HG02885 (cell line): ENCODE measurements at regions not wholly inside any gene's neighbourhood (a gene's known extent, or its start where the extent isn't known, plus 50 kb on each side); places are given as distances from the start of the nearest gene placed in this dataset.
"Not testable (repeated sequence)": the region's sequence is repeated elsewhere in the genome, so short reads cannot be mapped to it uniquely, and the experiment has no call there.

Source experiments
- ATAC-seq: cut with Tn5 transposase; IDR thresholded peaks from one replicate; pipeline ENCODE4 v1.9.1; 2021; ENCODE audit warnings: mild to moderate bottlenecking; ENCODE audit not compliant: unreplicated experiment, poor library complexity

GRCh38 chr2:107663632-107664031, 163.1 kb upstream of the RGPD4 start:
- ATAC-seq = no peak

- no peak for ATAC-seq
These were observed 157.4 kb upstream of the RGPD4 start for GRCh38 chr2:107669335-107669734.

GRCh38 chr2:107681936-107682335, 144.8 kb upstream of the RGPD4 start:
- no peak for ATAC-seq

GRCh38 chr2:107684421-107684820, 142.3 kb upstream of the RGPD4 start:
- no peak for ATAC-seq

GRCh38 chr2:107685421-107685986, 141.2 kb upstream of the RGPD4 start:
- ATAC-seq = no peak

GRCh38 chr2:107687073-107687472, 139.6 kb upstream of the RGPD4 start:
- no peak for ATAC-seq

- ATAC-seq = no peak
These were observed 138.6 kb upstream of the RGPD4 start for GRCh38 chr2:107688135-107688534.

GRCh38 chr2:107693604-107694003, 133.1 kb upstream of the RGPD4 start:
- ATAC-seq = no peak

- ATAC-seq = no peak
These were observed 132.0 kb upstream of the RGPD4 start for GRCh38 chr2:107694667-107695066.

GRCh38 chr2:107697385-107697784, 129.3 kb upstream of the RGPD4 start:
- no peak for ATAC-seq

- no peak for ATAC-seq
These were observed 127.8 kb upstream of the RGPD4 start for GRCh38 chr2:107698861-107699260.

- ATAC-seq = no peak
These were observed 126.6 kb upstream of the RGPD4 start for GRCh38 chr2:107700073-107700472.

- ATAC-seq = no peak
These were observed 114.8 kb upstream of the RGPD4 start for GRCh38 chr2:107711941-107712340.

GRCh38 chr2:107712857-107713256, 113.8 kb upstream of the RGPD4 start:
- no peak for ATAC-seq

GRCh38 chr2:107717661-107718060, 109.0 kb upstream of the RGPD4 start:
- ATAC-seq = no peak

- no peak for ATAC-seq
These were observed 107.6 kb upstream of the RGPD4 start for GRCh38 chr2:107719141-107719540.

GRCh38 chr2:107719836-107720235, 106.9 kb upstream of the RGPD4 start:
- ATAC-seq = no peak

- ATAC-seq = no peak
These were observed 105.5 kb upstream of the RGPD4 start for GRCh38 chr2:107721178-107721577.

- ATAC-seq = no peak
These were observed 105.1 kb upstream of the RGPD4 start for GRCh38 chr2:107721586-107721985.

GRCh38 chr2:107725824-107726223, 100.9 kb upstream of the RGPD4 start:
- ATAC-seq = not testable (repeated sequence)

- ATAC-seq = no peak
These were observed 99.4 kb upstream of the RGPD4 start for GRCh38 chr2:107727318-107727717.

GRCh38 chr2:107728586-107728985, 98.1 kb upstream of the RGPD4 start:
- no peak for ATAC-seq

- no peak for ATAC-seq
These were observed 97.3 kb upstream of the RGPD4 start for GRCh38 chr2:107729440-107729839.
